ENCODE measurements at regions not wholly inside any gene's neighbourhood (a gene's known extent, or its start where the extent isn't known, plus 50 kb on each side); places are given as distances from the start of the nearest gene placed in this dataset.

- TF ChIP-seq REST (IDR thresholded peaks at IDR 0.05; ENCODE audit: insufficient read depth in 1 of 2, low read depth in 2 of 2, low read length in 2 of 2) (no peak), TAF1 (IDR thresholded peaks at IDR 0.05; ENCODE audit: borderline replicate concordance, insufficient read depth, low read length) (no peak)
Measured at GRCh38 chr14:101010293-101010692, 106.8 kb upstream of the RTL1 start.

All from PFSK-1 (cell line).